Transverse colon (tissue), 4 donors: ENCODE measurements at regions not wholly inside any gene's neighbourhood (a gene's known extent, or its start where the extent isn't known, plus 50 kb on each side); places are given as distances from the start of the nearest gene placed in this dataset.

Experiments used
- DNase-seq: peaks from one replicate; pipeline ENCODE4 v3.0.0-alpha.2; 2019
- H3K27ac ChIP-seq, 4 donors: fragments of 200-600 bp; sonication (generic); 2 replicates each; pipeline ENCODE4 v1.5.1; 2016 to 2018; ENCODE audit warnings: inconsistent platforms in 4 of 4
- H3K27me3 ChIP-seq: fragments of 200-600 bp; sonication (generic); 2 replicates; pipeline ENCODE4 v1.5.1; 2017; ENCODE audit warnings: inconsistent platforms
- H3K36me3 ChIP-seq, 4 donors: fragments of 200-600 bp; sonication (generic); 2 replicates each; pipeline ENCODE4 v1.5.1; 2017 to 2019; ENCODE audit warnings: inconsistent platforms in 4 of 4
- H3K4me1 ChIP-seq, 4 donors: fragments of 200-600 bp; sonication (generic); 2 replicates each; pipeline ENCODE4 v1.5.1; 2017 to 2020; ENCODE audit warnings: inconsistent platforms in 4 of 4
- H3K4me3 ChIP-seq, 4 donors: fragments of 200-600 bp; sonication (generic); 1 replicate in 1 of 4; 2 replicates in 3 of 4; pipeline versions ENCODE4 v1.5.1 to v1.6.1; 2017 to 2019; ENCODE audit warnings: inconsistent platforms in 4 of 4
- H3K9me3 ChIP-seq, 2 donors: fragments of 200-600 bp; sonication (generic); 2 replicates each; pipeline ENCODE4 v1.5.1; 2017 to 2019; ENCODE audit warnings: inconsistent platforms in 2 of 2
- EP300 ChIP-seq: sonication (generic); formaldehyde crosslinking; IDR thresholded peaks from one replicate; pipeline ENCODE4 v1.6.1; 2017; ENCODE audit warnings: antibody characterized with exemption, low read depth
- POLR2A ChIP-seq: fragments of 450-650 bp; IDR thresholded peaks from one replicate; pipeline ENCODE4 v1.6.1; 2016; ENCODE audit warnings: antibody characterized with exemption, mild to moderate bottlenecking, moderate library complexity
- POLR2AphosphoS5 ChIP-seq, 3 donors: sonication (generic); formaldehyde crosslinking; IDR thresholded peaks; one replicate each; pipeline ENCODE4 v1.6.1; 2016; ENCODE audit warnings: antibody characterized with exemption in 3 of 3
- WGBS, 2 donors: methylation state at CpG; one replicate each; pipeline ENCODE4 v1.1.5; 2018; ENCODE audit warnings: low coverage in 1 of 2; 5-methylcytosine and 5-hydroxymethylcytosine counted together
- in situ Hi-C, 4 donors: fragments of 200-750 bp; cut with MboI; loops; one replicate each; pipeline versions ENCODE4 v1.15.0 to v1.15.1; 2017; ENCODE audit warnings: low sequenced_read_pairs in 3 of 4, low pct_ligation_motif_present in 1 of 4, low pct_unique_long_range_greater_than_20kb in 1 of 4
- intact Hi-C: fragments of 100-400 bp; cut with DNase I; formaldehyde crosslinking; loops from one replicate; pipeline ENCODE4 v1.15.1; 2023; ENCODE audit warnings: low total_unique reads
- TF ChIP-seq, protein P1 (sequence below), 5 experiments: fragments of 200-600 bp in 3 of 5; fragments of 450-650 bp in 2 of 5; sonication (generic) in 3 of 5; IDR thresholded peaks; 1 replicate in 2 of 5; 2 replicates in 3 of 5; pipeline ENCODE4 v1.5.1; 2016 to 2017; ENCODE audit warnings: antibody characterized with exemption in 5 of 5, inconsistent platforms in 3 of 5, mild to moderate bottlenecking in 2 of 5, moderate library complexity in 1 of 5

DNA sequence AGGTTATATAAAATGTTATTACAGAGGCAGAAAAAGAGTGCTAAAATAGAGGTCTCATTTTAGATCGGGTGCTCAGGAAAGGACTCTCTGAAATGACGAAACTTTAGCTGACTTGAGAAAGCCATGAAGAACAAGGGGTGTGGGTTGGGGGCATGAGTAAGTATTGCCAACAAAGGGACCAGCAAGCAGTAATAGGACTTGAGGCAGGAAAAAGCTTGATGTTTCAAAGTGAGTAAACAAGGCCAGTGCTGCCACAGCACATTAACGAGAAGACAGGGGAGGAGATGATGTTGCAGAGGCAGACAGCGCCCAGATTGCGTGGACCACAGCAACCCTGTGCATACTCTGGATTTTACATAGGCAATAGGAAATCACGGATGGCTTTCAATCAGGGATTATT, 318.8 kb downstream of the ZEB2 start:
- no peak overlapping the region for H3K27ac ChIP-seq
- no peaks in the 10 kb centered on the region for H3K4me1 ChIP-seq
- DNase-seq = no peak
- no peak for TF ChIP-seq EP300
- TF ChIP-seq POLR2AphosphoS5 (IDR thresholded peaks at IDR 0.05) = no peak
- TF ChIP-seq POLR2A = no peak
- TF ChIP-seq, protein P1, sequence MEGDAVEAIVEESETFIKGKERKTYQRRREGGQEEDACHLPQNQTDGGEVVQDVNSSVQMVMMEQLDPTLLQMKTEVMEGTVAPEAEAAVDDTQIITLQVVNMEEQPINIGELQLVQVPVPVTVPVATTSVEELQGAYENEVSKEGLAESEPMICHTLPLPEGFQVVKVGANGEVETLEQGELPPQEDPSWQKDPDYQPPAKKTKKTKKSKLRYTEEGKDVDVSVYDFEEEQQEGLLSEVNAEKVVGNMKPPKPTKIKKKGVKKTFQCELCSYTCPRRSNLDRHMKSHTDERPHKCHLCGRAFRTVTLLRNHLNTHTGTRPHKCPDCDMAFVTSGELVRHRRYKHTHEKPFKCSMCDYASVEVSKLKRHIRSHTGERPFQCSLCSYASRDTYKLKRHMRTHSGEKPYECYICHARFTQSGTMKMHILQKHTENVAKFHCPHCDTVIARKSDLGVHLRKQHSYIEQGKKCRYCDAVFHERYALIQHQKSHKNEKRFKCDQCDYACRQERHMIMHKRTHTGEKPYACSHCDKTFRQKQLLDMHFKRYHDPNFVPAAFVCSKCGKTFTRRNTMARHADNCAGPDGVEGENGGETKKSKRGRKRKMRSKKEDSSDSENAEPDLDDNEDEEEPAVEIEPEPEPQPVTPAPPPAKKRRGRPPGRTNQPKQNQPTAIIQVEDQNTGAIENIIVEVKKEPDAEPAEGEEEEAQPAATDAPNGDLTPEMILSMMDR (IDR thresholded peaks at IDR 0.05) = no peak
- no peaks in the 10 kb centered on the region for H3K27me3 ChIP-seq
- WGBS, 2 donors = 95 to 100% methylated on average over 3 to 6 of the region's 6 CpGs
- intact Hi-C loops = no loop called here
- in situ Hi-C loops = no loop called here
- H3K4me3 ChIP-seq = no peak overlapping the region
- H3K36me3 ChIP-seq = no peaks in the 10 kb centered on the region
- no peaks in the 10 kb centered on the region for H3K9me3 ChIP-seq

- Histone ChIP-seq H3K27me3 (no peaks in the 10 kb centered on the region), H3K36me3 (no peaks in the 10 kb centered on the region), H3K4me1 (no peaks in the 10 kb centered on the region), H3K27ac (no peak overlapping the region), H3K4me3 (no peak overlapping the region), H3K9me3 (no peaks in the 10 kb centered on the region)
- TF ChIP-seq, protein P1 (IDR thresholded peaks at IDR 0.05) = no peak
- TF ChIP-seq POLR2AphosphoS5 (IDR thresholded peaks at IDR 0.05) (no peak), POLR2A (no peak), EP300 (no peak)
- 67 to 76% methylated on average over 3 of the region's 3 CpGs for WGBS, 2 donors
- intact Hi-C loops (no loop called here), in situ Hi-C loops (no loop called here)
- DNase-seq = no peak
These were observed 321.8 kb downstream of the ZEB2 start for GRCh38 chr2:144198116-144198515.

- 74 to 85% methylated on average over 5 of the region's 5 CpGs for WGBS, 2 donors
- in situ Hi-C loops = no loop called here
- no peak for DNase-seq
- no peaks in the 10 kb centered on the region for H3K9me3 ChIP-seq
- intact Hi-C loops = no loop called here
- H3K4me1 ChIP-seq = no peaks in the 10 kb centered on the region
- H3K27me3 ChIP-seq = no peaks in the 10 kb centered on the region
- no peak overlapping the region for H3K4me3 ChIP-seq
- no peak for TF ChIP-seq POLR2AphosphoS5 (IDR thresholded peaks at IDR 0.05)
- TF ChIP-seq, protein P1 (IDR thresholded peaks at IDR 0.05) = no peak
- no peak for TF ChIP-seq EP300
- H3K27ac ChIP-seq = no peak overlapping the region
- H3K36me3 ChIP-seq = no peaks in the 10 kb centered on the region
These were observed 325.4 kb downstream of the ZEB2 start for GRCh38 chr2:144194326-144195071.

- Histone ChIP-seq H3K9me3 (no peaks in the 10 kb centered on the region), H3K4me3 (no peak overlapping the region), H3K36me3 (no peaks in the 10 kb centered on the region), H3K27ac (no peak overlapping the region), H3K27me3 (no peaks in the 10 kb centered on the region), H3K4me1 (no peaks in the 10 kb centered on the region)
- in situ Hi-C loops = no loop called here
- 81 to 84% methylated on average over 4 of the region's 4 CpGs for WGBS, 2 donors
- DNase-seq = no peak
- intact Hi-C loops = no loop called here
- TF ChIP-seq EP300 = no peak
- TF ChIP-seq POLR2AphosphoS5 (IDR thresholded peaks at IDR 0.05) = no peak
- TF ChIP-seq POLR2A = no peak
- TF ChIP-seq, protein P1 (IDR thresholded peaks at IDR 0.05) = no peak
These were observed 328.9 kb downstream of the ZEB2 start for GRCh38 chr2:144190908-144191605.
